HFF-Myc (cell line): ENCODE measurements at regions not wholly inside any gene's neighbourhood (a gene's known extent, or its start where the extent isn't known, plus 50 kb on each side); places are given as distances from the start of the nearest gene placed in this dataset.
A peak's percentile ranks its signal among the peaks of the same experiment; 100 is the strongest.

Experiments
- DNase-seq: peaks from one replicate; pipeline ENCODE4 v3.0.0-alpha.2; 2011; ENCODE audit warnings: low read depth; ENCODE audit errors: extremely low read depth
- H3K4me3 ChIP-seq: replicated peaks from 2 replicates; pipeline ENCODE4 v1.5.1; 2011; ENCODE audit warnings: low read depth, mild to moderate bottlenecking, control low read depth, low read length
- CTCF ChIP-seq: IDR thresholded peaks from 2 replicates; pipeline ENCODE4 v1.5.1; 2012; ENCODE audit warnings: mild to moderate bottlenecking, low read depth, low read length, control low read depth; ENCODE audit errors: missing control alignments

DNA sequence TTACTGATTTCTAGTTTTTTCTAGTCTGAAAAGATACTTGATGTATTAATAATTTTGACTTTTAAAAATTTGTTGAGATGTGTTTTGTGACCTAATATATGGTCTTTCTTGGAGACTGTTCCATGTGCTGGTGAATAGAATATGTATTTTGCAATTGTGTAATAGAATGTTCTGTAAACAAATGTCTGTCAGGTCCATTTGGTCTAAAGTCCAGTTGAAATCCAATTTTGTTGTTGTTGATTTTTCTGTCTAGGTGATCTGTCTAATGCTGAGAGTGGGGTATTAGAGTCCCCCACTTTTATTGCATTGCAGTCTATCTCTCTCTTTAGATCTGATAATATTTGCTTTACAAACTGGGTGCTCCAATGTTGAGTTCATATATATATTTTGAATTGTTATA lies 175.8 kb downstream of the RPAP3 start:
- no peak for DNase-seq
- TF ChIP-seq CTCF, result no peak
- H3K4me3 ChIP-seq, result no peak overlapping the region

GRCh38 chr12:47527816-47528215 lies 178.0 kb downstream of the RPAP3 start:
- no peak for DNase-seq
- no peak overlapping the region for H3K4me3 ChIP-seq
- TF ChIP-seq CTCF, result no peak

- no peak for DNase-seq
- no peak overlapping the region for H3K4me3 ChIP-seq
- no peak for TF ChIP-seq CTCF
Measured at GRCh38 chr12:47520029-47520428, 185.8 kb downstream of the RPAP3 start.

DNA sequence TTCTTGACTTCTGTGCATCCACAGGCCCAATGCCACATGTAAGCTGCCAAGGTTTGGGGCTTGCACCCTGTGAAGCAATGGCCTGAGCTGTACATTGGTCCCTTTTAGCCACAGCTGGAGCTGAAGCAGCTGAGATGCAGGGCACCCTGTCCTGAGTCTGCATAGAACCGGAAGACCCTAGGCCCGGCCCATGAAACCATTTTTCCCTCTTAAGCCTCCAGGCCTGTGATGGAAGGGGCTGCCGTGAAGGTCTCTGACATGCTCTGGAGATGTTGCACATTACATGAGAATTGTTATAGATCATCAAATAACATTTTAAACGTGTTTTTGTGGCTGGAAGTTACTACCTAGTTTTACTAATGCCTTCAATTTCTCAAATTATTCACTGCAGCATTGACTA lies 188.7 kb downstream of the RPAP3 start:
- DNase-seq, result no peak
- no peak for TF ChIP-seq CTCF
- no peak overlapping the region for H3K4me3 ChIP-seq

DNA sequence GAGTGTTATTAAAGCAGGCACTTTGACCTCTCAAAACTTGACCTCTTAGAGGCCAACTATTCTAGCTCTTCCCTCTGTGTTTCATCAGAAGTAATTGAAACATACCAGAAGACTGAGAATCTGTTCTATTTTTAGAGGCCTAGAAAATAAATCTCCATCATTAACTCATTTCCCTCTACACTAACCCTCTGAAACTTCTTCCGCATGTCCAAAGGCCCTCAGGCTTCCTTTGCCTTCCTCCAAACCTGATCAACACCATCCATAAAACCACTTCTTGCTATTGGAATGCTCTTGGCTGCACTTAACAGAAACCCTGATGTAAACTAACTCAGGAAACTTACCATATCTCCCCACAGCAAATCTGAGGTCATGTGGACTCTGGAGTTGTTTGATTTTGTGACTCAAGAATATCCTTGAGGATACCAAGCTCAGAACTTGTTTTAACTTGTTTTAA lies 196.4 kb downstream of the RPAP3 start:
- peak; percentile 63 for DNase-seq
- TF ChIP-seq CTCF, result no peak
- no peak overlapping the region for H3K4me3 ChIP-seq

- no peak for TF ChIP-seq CTCF
- H3K4me3 ChIP-seq, result no peak overlapping the region
- no peak for DNase-seq
Measured at GRCh38 chr12:47507221-47507620, 198.6 kb downstream of the RPAP3 start.

GRCh38 chr12:47504775-47505446 lies 200.9 kb downstream of the RPAP3 start:
- TF ChIP-seq CTCF, result no peak
- no peak for DNase-seq
- H3K4me3 ChIP-seq, result no peak overlapping the region
